Tibial nerve (tissue), 4 donors: ENCODE measurements at regions not wholly inside any gene's neighbourhood (a gene's known extent, or its start where the extent isn't known, plus 50 kb on each side); places are given as distances from the start of the nearest gene placed in this dataset.

Experiments used
- DNase-seq, 2 donors: peaks; one replicate each; pipeline ENCODE4 v3.0.0-alpha.2; 2019; ENCODE audit warnings: low spot score in 2 of 2
- H3K27ac ChIP-seq, 4 donors: fragments of 200-600 bp; sonication (generic) in 3 of 4; one replicate each; pipeline ENCODE4 v1.5.1; 2017 to 2019; ENCODE audit warnings: mild to moderate bottlenecking in 1 of 4
- H3K27me3 ChIP-seq, 2 donors: fragments of 200-600 bp; sonication (generic) in 1 of 2; one replicate each; pipeline versions ENCODE4 v1.5.1 to v1.6.0; 2017 to 2019
- H3K36me3 ChIP-seq, 3 donors: fragments of 200-600 bp; sonication (generic); one replicate each; pipeline ENCODE4 v1.5.1; 2018 to 2019
- H3K4me1 ChIP-seq, 4 donors: fragments of 200-600 bp; sonication (generic) in 3 of 4; one replicate each; pipeline ENCODE4 v1.5.1; 2017 to 2019
- H3K4me3 ChIP-seq, 4 donors: fragments of 200-600 bp; sonication (generic) in 3 of 4; one replicate each; pipeline ENCODE4 v1.5.1; 2017 to 2019; ENCODE audit warnings: mild to moderate bottlenecking in 1 of 4, moderate library complexity in 1 of 4
- H3K9me3 ChIP-seq, 4 donors: fragments of 200-600 bp; sonication (generic) in 3 of 4; one replicate each; pipeline ENCODE4 v1.5.1; 2017 to 2019
- EP300 ChIP-seq, 2 donors: sonication (generic); formaldehyde crosslinking; IDR thresholded peaks; one replicate each; pipeline ENCODE4 v1.6.1; 2017; ENCODE audit warnings: antibody characterized with exemption in 2 of 2, mild to moderate bottlenecking in 1 of 2
- POLR2A ChIP-seq, 2 donors: fragments of 450-650 bp; IDR thresholded peaks; one replicate each; pipeline ENCODE4 v1.6.1; 2017; ENCODE audit warnings: antibody characterized with exemption in 2 of 2, mild to moderate bottlenecking in 2 of 2, moderate library complexity in 2 of 2
- WGBS, 2 donors: methylation state at CpG; one replicate each; pipeline ENCODE4 v1.1.5; 2018; 5-methylcytosine and 5-hydroxymethylcytosine counted together
- TF ChIP-seq, protein P1 (sequence below), 5 experiments: fragments of 200-600 bp in 3 of 5; fragments of 450-650 bp in 2 of 5; sonication (generic) in 3 of 5; IDR thresholded peaks; one replicate each; pipeline ENCODE4 v1.5.1; 2016 to 2019; ENCODE audit warnings: antibody characterized with exemption in 5 of 5, mild to moderate bottlenecking in 3 of 5, moderate library complexity in 2 of 5

DNA sequence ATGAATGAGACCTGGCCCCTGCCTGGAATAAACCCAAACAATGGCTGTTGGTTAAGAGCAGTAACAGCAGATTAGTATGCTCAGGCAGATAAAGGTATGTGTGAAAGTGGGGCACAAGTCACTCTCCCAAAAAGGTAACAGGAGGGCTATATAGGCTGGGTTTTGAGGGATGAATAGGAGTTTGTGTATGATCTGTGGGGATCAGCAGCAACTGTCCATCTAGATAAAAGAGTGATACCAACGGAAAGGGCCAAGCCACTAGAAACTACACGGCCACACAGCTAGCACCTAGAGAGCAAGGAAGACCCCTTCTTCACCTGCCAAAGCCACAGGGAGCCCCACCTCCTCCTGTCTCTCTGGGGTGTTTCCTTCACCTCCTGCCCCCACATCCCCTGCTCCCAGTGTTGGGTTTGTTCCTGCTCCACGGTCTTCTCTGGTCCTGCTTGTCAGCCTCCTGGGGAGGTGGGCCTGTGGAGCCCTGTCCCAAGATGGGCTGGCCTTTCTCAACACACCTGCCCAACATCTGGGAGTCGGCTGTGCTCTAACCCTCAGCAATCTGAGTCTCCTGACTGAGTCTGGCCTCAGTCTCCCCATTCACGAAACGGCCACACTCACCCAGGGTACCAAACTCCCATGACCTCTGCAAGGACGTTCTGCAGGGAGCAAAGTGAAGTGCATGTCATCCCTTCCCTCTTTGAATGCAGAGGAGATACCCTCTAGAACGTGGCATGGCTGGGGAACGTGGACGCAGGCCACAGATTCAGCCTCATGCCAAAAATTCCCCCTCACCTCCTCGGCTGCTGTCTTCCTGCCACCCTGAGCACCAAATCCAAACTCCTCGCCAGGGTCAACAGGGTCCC, 108.2 kb downstream of the NCOR2 start:
- no peaks in the 10 kb centered on the region for H3K9me3 ChIP-seq
- no peak for TF ChIP-seq EP300 (IDR thresholded peaks at IDR 0.05)
- TF ChIP-seq, protein P1, sequence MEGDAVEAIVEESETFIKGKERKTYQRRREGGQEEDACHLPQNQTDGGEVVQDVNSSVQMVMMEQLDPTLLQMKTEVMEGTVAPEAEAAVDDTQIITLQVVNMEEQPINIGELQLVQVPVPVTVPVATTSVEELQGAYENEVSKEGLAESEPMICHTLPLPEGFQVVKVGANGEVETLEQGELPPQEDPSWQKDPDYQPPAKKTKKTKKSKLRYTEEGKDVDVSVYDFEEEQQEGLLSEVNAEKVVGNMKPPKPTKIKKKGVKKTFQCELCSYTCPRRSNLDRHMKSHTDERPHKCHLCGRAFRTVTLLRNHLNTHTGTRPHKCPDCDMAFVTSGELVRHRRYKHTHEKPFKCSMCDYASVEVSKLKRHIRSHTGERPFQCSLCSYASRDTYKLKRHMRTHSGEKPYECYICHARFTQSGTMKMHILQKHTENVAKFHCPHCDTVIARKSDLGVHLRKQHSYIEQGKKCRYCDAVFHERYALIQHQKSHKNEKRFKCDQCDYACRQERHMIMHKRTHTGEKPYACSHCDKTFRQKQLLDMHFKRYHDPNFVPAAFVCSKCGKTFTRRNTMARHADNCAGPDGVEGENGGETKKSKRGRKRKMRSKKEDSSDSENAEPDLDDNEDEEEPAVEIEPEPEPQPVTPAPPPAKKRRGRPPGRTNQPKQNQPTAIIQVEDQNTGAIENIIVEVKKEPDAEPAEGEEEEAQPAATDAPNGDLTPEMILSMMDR (IDR thresholded peaks at IDR 0.05) = no peak
- no peak for TF ChIP-seq POLR2A (IDR thresholded peaks at IDR 0.05)
- H3K27me3 ChIP-seq = no peaks in the 10 kb centered on the region
- no peak for DNase-seq
- H3K36me3 ChIP-seq = peaks cover 0 to 74% (median 0%) of the 10 kb centered on the region in 3 donors
- peaks cover 3 to 64% (median 38%) of the 10 kb centered on the region in 4 donors for H3K4me1 ChIP-seq
- peak overlapping the region in 2 of 4 donors; percentile 89 to 92 for H3K27ac ChIP-seq
- no peak overlapping the region for H3K4me3 ChIP-seq
- WGBS, 2 donors = 92% methylated on average over 12 of the region's 12 CpGs

DNA sequence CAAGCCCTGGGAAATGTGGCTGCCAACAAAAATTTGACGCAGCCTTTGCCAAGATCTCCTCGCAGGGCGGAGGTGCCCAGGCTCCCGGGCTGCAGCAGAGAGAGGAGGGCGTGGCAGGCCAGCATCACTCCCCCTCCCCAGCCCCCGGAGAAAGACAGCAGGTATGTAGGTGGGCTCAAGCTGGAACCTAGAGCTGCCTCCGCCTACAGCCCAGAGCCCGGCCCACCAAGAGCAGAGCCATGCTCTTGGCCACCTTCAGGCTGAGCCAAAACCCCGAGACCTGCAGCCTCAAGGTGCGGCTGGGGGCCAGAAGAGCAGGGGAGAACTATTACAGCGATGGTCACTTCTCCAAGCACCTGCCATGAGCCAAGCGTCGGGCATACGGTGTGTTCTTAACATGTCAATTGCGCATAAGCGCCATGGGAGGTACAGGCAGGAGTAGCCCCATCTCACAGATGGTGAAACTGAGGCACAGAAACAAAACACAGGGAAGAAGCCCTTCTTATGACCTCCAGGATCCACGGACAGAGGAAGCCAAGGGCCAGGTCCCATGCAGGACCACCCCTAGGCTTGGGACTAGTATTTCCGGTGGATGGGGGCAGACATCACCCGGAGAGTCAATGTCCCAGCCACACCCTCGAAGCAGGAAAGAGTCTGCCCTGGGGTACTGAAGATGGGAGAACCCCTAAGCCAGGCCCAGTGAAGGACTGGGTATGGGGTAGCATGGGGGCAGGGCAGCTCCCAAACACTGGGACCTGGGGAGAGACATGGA, 109.0 kb downstream of the NCOR2 start:
- Histone ChIP-seq H3K27ac (peak overlapping the region; percentile 72 to 92 (median 86)), H3K4me3 (no peak overlapping the region), H3K36me3 (peaks cover 0 to 66% (median 0%) of the 10 kb centered on the region in 3 donors), H3K27me3 (no peaks in the 10 kb centered on the region), H3K9me3 (no peaks in the 10 kb centered on the region), H3K4me1 (peaks cover 3 to 64% (median 46%) of the 10 kb centered on the region in 4 donors)
- WGBS, 2 donors = 72 to 81% methylated on average over 14 to 20 of the region's 20 CpGs
- TF ChIP-seq POLR2A (IDR thresholded peaks at IDR 0.05) (no peak), EP300 (IDR thresholded peaks at IDR 0.05) (no peak)
- TF ChIP-seq, protein P1 (IDR thresholded peaks at IDR 0.05) = no peak
- no peak for DNase-seq

DNA sequence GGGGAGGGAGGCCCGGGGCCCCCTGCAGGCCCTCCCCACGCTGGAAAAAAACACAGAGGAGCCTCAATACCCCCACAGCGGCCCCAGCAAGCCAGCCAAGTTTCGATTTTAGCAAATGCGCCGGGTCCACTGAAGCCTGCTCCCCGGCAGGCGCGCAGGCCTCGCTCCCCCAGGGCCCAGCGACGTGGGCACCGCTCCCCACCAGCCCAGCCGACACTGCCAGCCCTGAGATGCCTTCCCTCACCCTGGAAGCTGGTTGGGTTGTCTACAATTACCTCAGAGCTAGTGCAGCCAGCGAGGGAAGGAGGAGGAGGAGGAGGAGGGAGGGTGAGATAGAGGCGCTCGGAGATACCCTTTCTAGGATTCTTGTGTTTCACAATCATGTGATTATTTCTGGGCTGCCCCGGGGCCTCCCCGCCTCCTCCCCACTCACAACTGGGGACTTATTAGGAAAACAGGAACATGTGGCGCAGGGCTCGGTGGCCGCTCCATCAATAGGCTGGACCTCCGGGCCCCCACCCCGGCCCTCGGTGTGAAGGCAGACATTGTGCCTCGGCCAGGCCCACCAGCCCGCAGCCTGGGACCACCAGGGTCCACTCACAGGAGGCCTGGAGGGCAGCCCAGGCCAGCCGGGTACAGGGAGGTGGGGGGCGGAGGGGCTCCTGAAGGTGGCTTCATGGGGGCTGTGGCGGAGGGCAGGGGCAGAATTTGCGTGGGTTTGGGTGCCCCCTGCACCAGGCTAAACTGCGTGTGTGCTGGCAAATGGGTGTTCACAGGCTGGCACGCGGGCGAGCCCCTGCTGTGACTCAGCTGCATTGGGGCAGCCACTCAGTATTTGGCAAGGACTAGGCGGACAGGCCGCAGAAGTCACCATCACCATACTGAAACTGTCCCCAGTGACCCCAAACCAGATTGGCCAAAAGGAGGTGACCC, 109.9 kb downstream of the NCOR2 start:
- TF ChIP-seq POLR2A (IDR thresholded peaks at IDR 0.05) = no peak
- TF ChIP-seq, protein P1 (IDR thresholded peaks at IDR 0.05) = peak in 2 of 5 experiments; percentile 14 to 20
- peak; percentile 46 to 92 for TF ChIP-seq EP300 (IDR thresholded peaks at IDR 0.05)
- peak overlapping the region; percentile 72 to 92 (median 86) for H3K27ac ChIP-seq
- H3K36me3 ChIP-seq = peaks cover 0 to 57% (median 0%) of the 10 kb centered on the region in 3 donors
- H3K9me3 ChIP-seq = no peaks in the 10 kb centered on the region
- no peaks in the 10 kb centered on the region for H3K27me3 ChIP-seq
- peaks cover 3 to 64% (median 55%) of the 10 kb centered on the region in 4 donors for H3K4me1 ChIP-seq
- H3K4me3 ChIP-seq = peak overlapping the region in 3 of 4 donors; percentile 14 to 41 (median 41)
- 11 to 14% methylated on average over 30 to 37 of the region's 37 CpGs for WGBS, 2 donors
- DNase-seq = peak; percentile 82 to 86

DNA sequence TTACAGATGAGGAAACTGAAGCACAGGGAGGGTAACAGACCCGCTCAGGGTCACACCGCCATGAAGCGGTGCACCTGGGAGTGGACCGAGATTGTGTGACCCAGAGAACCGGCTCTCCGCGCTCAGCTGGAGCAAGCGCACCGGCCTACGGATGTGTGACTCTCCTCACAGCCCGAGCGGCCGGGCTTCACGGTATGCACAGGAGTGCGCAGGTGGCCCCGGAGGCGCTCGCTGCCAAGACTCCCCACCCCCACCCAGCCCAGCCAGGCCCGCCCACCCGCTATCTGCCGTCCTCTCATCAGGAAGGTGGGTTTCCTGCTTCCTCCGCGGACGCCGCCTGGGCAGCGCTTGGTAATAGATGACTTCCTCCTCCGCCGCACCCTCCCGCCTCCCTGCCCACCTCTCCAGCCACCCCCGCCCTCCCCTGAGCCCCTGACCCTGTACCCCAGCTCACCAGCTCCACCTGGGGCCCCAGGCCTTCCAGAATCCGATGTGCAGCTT, 110.7 kb downstream of the NCOR2 start:
- peaks cover 3 to 71% (median 57%) of the 10 kb centered on the region in 4 donors for H3K4me1 ChIP-seq
- H3K27ac ChIP-seq = peak overlapping the region; percentile 72 to 92 (median 86)
- no peaks in the 10 kb centered on the region for H3K9me3 ChIP-seq
- TF ChIP-seq POLR2A (IDR thresholded peaks at IDR 0.05) = no peak
- H3K27me3 ChIP-seq = no peaks in the 10 kb centered on the region
- peak overlapping the region in 2 of 4 donors; percentile 41 for H3K4me3 ChIP-seq
- peaks cover 0 to 49% (median 0%) of the 10 kb centered on the region in 3 donors for H3K36me3 ChIP-seq
- WGBS, 2 donors = 66 to 70% methylated on average over 26 to 31 of the region's 31 CpGs
- no peak for DNase-seq
